ENCODE measurements at regions not wholly inside any gene's neighbourhood (a gene's known extent, or its start where the extent isn't known, plus 50 kb on each side); places are given as distances from the start of the nearest gene placed in this dataset.

DNA sequence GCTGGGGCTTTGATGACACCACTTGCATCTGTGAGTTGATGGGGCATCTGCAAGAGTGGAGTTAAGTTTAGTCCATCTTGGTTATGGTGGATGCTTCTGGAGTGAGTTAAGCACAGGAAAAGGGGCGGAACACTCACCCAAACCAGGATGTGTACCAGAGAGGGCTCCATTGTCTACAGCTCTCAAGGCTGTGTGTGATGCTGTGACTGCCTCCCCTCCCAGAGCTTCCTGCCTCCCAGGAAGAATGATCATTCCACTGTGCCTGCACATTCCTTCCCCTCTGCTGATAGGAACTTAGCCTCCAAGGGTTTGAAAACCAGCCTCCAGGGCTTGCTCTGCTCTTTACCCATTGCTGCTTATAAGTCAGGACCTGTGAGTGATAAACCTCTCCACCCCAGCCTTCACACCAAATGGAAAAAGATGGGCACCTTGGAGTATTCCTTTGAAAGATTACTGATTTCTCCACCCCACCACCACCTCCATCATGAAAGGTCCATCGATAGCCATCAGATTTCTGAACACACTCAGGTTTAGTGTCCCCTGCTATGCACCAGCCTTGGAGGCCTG lies 160.1 kb upstream of the SPRY4 start:
- TF ChIP-seq TOX (CRISPR knock-in tag; IDR thresholded peaks at IDR 0.05; ENCODE audit: borderline replicate concordance) (no peak), ZFP3 (CRISPR knock-in tag; IDR thresholded peaks at IDR 0.05) (no peak), ISL1 (CRISPR knock-in tag; IDR thresholded peaks at IDR 0.05) (no peak), PPARA (CRISPR knock-in tag; IDR thresholded peaks at IDR 0.05; ENCODE audit: borderline replicate concordance) (no peak), CSDC2 (CRISPR knock-in tag; IDR thresholded peaks at IDR 0.05) (no peak), ZNF565 (CRISPR knock-in tag; conservative IDR thresholded peaks at IDR 0.05; ENCODE audit: low read depth) (no peak), OSR1 (CRISPR knock-in tag; IDR thresholded peaks at IDR 0.05) (no peak), BACH2 (CRISPR knock-in tag; IDR thresholded peaks at IDR 0.05; ENCODE audit: borderline replicate concordance) (no peak), ZFP30 (CRISPR knock-in tag; IDR thresholded peaks at IDR 0.05) (no peak), ZC3H10 (CRISPR knock-in tag; IDR thresholded peaks at IDR 0.05) (no peak), TCF4 (CRISPR knock-in tag; IDR thresholded peaks at IDR 0.05; ENCODE audit: borderline replicate concordance) (no peak), RARB (CRISPR knock-in tag; IDR thresholded peaks at IDR 0.05) (no peak)
- TF ChIP-seq, protein P1, sequence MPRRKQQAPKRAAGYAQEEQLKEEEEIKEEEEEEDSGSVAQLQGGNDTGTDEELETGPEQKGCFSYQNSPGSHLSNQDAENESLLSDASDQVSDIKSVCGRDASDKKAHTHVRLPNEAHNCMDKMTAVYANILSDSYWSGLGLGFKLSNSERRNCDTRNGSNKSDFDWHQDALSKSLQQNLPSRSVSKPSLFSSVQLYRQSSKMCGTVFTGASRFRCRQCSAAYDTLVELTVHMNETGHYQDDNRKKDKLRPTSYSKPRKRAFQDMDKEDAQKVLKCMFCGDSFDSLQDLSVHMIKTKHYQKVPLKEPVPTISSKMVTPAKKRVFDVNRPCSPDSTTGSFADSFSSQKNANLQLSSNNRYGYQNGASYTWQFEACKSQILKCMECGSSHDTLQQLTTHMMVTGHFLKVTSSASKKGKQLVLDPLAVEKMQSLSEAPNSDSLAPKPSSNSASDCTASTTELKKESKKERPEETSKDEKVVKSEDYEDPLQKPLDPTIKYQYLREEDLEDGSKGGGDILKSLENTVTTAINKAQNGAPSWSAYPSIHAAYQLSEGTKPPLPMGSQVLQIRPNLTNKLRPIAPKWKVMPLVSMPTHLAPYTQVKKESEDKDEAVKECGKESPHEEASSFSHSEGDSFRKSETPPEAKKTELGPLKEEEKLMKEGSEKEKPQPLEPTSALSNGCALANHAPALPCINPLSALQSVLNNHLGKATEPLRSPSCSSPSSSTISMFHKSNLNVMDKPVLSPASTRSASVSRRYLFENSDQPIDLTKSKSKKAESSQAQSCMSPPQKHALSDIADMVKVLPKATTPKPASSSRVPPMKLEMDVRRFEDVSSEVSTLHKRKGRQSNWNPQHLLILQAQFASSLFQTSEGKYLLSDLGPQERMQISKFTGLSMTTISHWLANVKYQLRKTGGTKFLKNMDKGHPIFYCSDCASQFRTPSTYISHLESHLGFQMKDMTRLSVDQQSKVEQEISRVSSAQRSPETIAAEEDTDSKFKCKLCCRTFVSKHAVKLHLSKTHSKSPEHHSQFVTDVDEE (CRISPR knock-in tag; IDR thresholded peaks at IDR 0.05): no peak
- TF ChIP-seq, protein P2, sequence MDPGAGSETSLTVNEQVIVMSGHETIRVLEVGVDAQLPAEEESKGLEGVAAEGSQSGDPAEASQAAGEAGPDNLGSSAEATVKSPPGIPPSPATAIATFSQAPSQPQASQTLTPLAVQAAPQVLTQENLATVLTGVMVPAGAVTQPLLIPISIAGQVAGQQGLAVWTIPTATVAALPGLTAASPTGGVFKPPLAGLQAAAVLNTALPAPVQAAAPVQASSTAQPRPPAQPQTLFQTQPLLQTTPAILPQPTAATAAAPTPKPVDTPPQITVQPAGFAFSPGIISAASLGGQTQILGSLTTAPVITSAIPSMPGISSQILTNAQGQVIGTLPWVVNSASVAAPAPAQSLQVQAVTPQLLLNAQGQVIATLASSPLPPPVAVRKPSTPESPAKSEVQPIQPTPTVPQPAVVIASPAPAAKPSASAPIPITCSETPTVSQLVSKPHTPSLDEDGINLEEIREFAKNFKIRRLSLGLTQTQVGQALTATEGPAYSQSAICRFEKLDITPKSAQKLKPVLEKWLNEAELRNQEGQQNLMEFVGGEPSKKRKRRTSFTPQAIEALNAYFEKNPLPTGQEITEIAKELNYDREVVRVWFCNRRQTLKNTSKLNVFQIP (CRISPR knock-in tag; IDR thresholded peaks at IDR 0.05; ENCODE audit: borderline replicate concordance, low read depth): no peak
- ATAC-seq: no peak; the same call in 2 of the 3 replicates

DNA sequence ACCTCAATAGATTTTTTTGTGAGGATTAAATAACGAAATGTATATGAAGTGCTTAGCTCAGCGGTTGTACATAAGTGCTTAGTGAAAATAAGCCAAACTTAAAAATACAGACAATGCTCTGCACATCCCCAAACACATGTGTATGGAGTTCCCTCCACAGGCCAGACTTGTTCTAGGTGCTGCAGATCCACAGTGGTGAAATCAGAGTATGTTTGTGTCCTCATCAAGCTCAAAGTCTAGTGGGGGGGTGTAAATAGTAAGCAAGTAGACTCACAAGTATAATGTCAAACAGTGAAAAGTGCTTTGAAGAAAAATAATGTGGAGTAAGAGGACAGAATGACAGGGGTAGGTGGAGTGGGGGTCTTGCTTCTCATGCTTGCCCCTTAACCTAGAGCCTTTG lies 157.4 kb upstream of the SPRY4 start:
- no peak for ATAC-seq
- TF ChIP-seq BACH2 (CRISPR knock-in tag; IDR thresholded peaks at IDR 0.05; ENCODE audit: borderline replicate concordance) (no peak), ZFP3 (CRISPR knock-in tag; IDR thresholded peaks at IDR 0.05) (no peak), ISL1 (CRISPR knock-in tag; IDR thresholded peaks at IDR 0.05) (no peak), ESRRG (CRISPR knock-in tag; IDR thresholded peaks at IDR 0.05) (no peak), ZNF70 (CRISPR knock-in tag; IDR thresholded peaks at IDR 0.05) (no peak), RARB (CRISPR knock-in tag; IDR thresholded peaks at IDR 0.05) (no peak), CSDC2 (CRISPR knock-in tag; IDR thresholded peaks at IDR 0.05) (no peak), PPARA (CRISPR knock-in tag; IDR thresholded peaks at IDR 0.05; ENCODE audit: borderline replicate concordance) (no peak), OSR1 (CRISPR knock-in tag; IDR thresholded peaks at IDR 0.05) (no peak), GLIS3 (CRISPR knock-in tag; IDR thresholded peaks at IDR 0.05) (no peak), ZFP30 (CRISPR knock-in tag; IDR thresholded peaks at IDR 0.05) (no peak), TCF4 (CRISPR knock-in tag; IDR thresholded peaks at IDR 0.05; ENCODE audit: borderline replicate concordance) (no peak)

DNA sequence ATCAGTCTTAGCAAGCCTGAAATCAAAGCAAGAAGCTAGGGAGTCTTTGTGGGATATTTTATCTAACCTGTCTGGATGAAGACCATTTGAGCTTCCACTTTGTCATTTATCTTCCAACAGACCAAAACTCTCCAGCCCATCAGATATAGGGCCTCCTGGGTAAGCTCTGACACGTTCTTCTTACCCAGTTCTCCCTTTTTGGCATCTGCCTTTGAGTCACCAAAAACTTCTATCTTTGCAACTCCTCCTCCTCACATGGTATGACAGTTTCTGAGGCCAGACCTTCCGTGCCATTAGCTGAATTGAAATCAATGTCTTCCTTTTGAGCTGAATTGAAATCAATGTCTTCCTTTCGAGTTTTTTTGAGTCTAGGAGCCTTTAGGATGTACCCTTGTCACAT lies 156.6 kb upstream of the SPRY4 start:
- no peak for TF ChIP-seq RARB (CRISPR knock-in tag; IDR thresholded peaks at IDR 0.05)
- no peak for TF ChIP-seq TCF4 (CRISPR knock-in tag; IDR thresholded peaks at IDR 0.05; ENCODE audit: borderline replicate concordance)
- TF ChIP-seq ARNTL (CRISPR knock-in tag; IDR thresholded peaks at IDR 0.05; ENCODE audit: borderline replicate concordance, low read depth): no peak
- TF ChIP-seq, protein P1 (CRISPR knock-in tag; IDR thresholded peaks at IDR 0.05): no peak
- no peak for TF ChIP-seq ISL1 (CRISPR knock-in tag; IDR thresholded peaks at IDR 0.05)
- TF ChIP-seq, protein P2 (CRISPR knock-in tag; IDR thresholded peaks at IDR 0.05; ENCODE audit: borderline replicate concordance, low read depth): no peak
- TF ChIP-seq ESRRG (CRISPR knock-in tag; IDR thresholded peaks at IDR 0.05): no peak
- TF ChIP-seq, protein P3, sequence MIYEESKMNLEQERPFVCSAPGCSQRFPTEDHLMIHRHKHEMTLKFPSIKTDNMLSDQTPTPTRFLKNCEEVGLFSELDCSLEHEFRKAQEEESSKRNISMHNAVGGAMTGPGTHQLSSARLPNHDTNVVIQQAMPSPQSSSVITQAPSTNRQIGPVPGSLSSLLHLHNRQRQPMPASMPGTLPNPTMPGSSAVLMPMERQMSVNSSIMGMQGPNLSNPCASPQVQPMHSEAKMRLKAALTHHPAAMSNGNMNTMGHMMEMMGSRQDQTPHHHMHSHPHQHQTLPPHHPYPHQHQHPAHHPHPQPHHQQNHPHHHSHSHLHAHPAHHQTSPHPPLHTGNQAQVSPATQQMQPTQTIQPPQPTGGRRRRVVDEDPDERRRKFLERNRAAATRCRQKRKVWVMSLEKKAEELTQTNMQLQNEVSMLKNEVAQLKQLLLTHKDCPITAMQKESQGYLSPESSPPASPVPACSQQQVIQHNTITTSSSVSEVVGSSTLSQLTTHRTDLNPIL (CRISPR knock-in tag; IDR thresholded peaks at IDR 0.05; ENCODE audit: low read depth): no peak
- TF ChIP-seq GLIS3 (CRISPR knock-in tag; IDR thresholded peaks at IDR 0.05): no peak
- TF ChIP-seq, protein P4, sequence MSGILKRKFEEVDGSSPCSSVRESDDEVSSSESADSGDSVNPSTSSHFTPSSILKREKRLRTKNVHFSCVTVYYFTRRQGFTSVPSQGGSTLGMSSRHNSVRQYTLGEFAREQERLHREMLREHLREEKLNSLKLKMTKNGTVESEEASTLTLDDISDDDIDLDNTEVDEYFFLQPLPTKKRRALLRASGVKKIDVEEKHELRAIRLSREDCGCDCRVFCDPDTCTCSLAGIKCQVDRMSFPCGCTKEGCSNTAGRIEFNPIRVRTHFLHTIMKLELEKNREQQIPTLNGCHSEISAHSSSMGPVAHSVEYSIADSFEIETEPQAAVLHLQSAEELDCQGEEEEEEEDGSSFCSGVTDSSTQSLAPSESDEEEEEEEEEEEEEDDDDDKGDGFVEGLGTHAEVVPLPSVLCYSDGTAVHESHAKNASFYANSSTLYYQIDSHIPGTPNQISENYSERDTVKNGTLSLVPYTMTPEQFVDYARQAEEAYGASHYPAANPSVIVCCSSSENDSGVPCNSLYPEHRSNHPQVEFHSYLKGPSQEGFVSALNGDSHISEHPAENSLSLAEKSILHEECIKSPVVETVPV (CRISPR knock-in tag; IDR thresholded peaks at IDR 0.05): no peak
- no peak for TF ChIP-seq CSDC2 (CRISPR knock-in tag; IDR thresholded peaks at IDR 0.05)
- no peak for TF ChIP-seq BACH2 (CRISPR knock-in tag; IDR thresholded peaks at IDR 0.05; ENCODE audit: borderline replicate concordance)
- no peak for TF ChIP-seq ZFP3 (CRISPR knock-in tag; IDR thresholded peaks at IDR 0.05)
- TF ChIP-seq TOX (CRISPR knock-in tag; IDR thresholded peaks at IDR 0.05; ENCODE audit: borderline replicate concordance): no peak
- no peak for TF ChIP-seq ZNF8 (CRISPR knock-in tag; IDR thresholded peaks at IDR 0.05)
- TF ChIP-seq SNAI2 (CRISPR knock-in tag; IDR thresholded peaks at IDR 0.05): no peak
- no peak for TF ChIP-seq OSR1 (CRISPR knock-in tag; IDR thresholded peaks at IDR 0.05)
- ATAC-seq: no peak

Measured in SK-N-SH treated with all-trans-retinoic acid at 6 μM for 48 hours (cell line).